Psoas muscle (tissue), 7 donors: ENCODE measurements at regions not wholly inside any gene's neighbourhood (a gene's known extent, or its start where the extent isn't known, plus 50 kb on each side); places are given as distances from the start of the nearest gene placed in this dataset.

Experiments used
- ATAC-seq, 4 donors: fragments of 200-7000 bp; cut with Tn5 transposase; one replicate each; pipeline ENCODE4 v1.9.1; 2020; ENCODE audit warnings: moderate library complexity in 3 of 4, mild to moderate bottlenecking in 2 of 4
- DNase-seq, 2 donors: peaks; one replicate each; pipeline ENCODE4 v3.0.0-alpha.2; 2020
- H3K27ac ChIP-seq: fragments of 200-600 bp; one replicate; pipeline ENCODE4 v1.8.0; 2022
- H3K27me3 ChIP-seq, 3 donors: fragments of 200-600 bp in 1 of 3; one replicate each; pipeline versions ENCODE4 v1.6.1 to v1.8.0; 2013 to 2022; ENCODE audit warnings: low read length in 2 of 3, mild to moderate bottlenecking in 2 of 3, moderate library complexity in 1 of 3; ENCODE audit not compliant: insufficient read depth in 3 of 3
- H3K36me3 ChIP-seq, 2 donors: fragments of 200-600 bp in 1 of 2; one replicate each; pipeline versions ENCODE4 v1.6.1 to v1.8.0; 2013 to 2022; ENCODE audit warnings: low read depth in 1 of 2, mild to moderate bottlenecking in 1 of 2, moderate library complexity in 1 of 2; ENCODE audit not compliant: insufficient read depth in 1 of 2
- H3K4me1 ChIP-seq: fragments of 200-600 bp; one replicate; pipeline ENCODE4 v1.8.0; 2022
- H3K4me3 ChIP-seq: fragments of 200-600 bp; one replicate; pipeline ENCODE4 v1.8.0; 2022; ENCODE audit warnings: mild to moderate bottlenecking
- H3K9me3 ChIP-seq: fragments of 200-600 bp; one replicate; pipeline ENCODE4 v1.8.0; 2022
- WGBS, 3 donors: extraction: QIAGEN DNeasy Blood & Tissue Kit; methylation state at CpG; one replicate each; pipeline versions ENCODE4 v1.1.6 to v1.1.7; 2013; 5-methylcytosine and 5-hydroxymethylcytosine counted together
- intact Hi-C, 2 donors: fragments of 100-400 bp; cut with DNase I; formaldehyde crosslinking; loops; one replicate each; pipeline versions ENCODE4 v1.11.0 to v1.14.2; 2022
- TF ChIP-seq, protein P1 (sequence below): fragments of 200-600 bp; IDR thresholded peaks from one replicate; pipeline ENCODE4 v1.8.0; 2022; ENCODE audit warnings: antibody characterized with exemption
- donor health status: healthy with polysubstance abuse.
- donor health status: DM: no; HTN: no; CAD: no; lungs with moderate emphysema.
- donor health status: Bipolar disorder and iron deficiency.
- donor health status: healthy.
- donor health status: DM: yes; HTN: yes; CAD: no.
- donor health status: DM: no; HTN: no; CAD: no.
- donor health status: DM: yes; HTN: yes; CAD: no.

DNA sequence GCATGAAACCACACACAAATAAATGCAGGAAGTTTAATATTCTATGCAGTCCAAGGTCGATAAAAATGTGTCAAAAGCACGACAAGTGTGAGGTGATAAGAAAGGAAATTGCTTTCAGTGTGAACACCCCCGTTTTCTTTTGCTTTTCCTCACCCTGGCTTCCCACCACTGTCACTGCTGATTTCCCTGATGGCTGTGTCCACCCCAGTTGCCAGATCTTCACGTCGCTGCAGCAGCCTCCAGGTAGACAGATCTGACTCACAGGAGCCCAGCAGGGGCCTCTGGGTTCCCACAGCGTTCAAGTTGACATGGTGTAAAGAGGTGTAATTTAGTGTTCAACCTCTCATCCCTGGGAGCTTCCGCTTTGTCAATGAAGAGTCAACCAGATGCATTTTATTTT, 128.0 kb upstream of the TACR1 start:
- H3K9me3 ChIP-seq: no peaks in the 10 kb centered on the region
- H3K27ac ChIP-seq: no peak overlapping the region
- TF ChIP-seq, protein P1, sequence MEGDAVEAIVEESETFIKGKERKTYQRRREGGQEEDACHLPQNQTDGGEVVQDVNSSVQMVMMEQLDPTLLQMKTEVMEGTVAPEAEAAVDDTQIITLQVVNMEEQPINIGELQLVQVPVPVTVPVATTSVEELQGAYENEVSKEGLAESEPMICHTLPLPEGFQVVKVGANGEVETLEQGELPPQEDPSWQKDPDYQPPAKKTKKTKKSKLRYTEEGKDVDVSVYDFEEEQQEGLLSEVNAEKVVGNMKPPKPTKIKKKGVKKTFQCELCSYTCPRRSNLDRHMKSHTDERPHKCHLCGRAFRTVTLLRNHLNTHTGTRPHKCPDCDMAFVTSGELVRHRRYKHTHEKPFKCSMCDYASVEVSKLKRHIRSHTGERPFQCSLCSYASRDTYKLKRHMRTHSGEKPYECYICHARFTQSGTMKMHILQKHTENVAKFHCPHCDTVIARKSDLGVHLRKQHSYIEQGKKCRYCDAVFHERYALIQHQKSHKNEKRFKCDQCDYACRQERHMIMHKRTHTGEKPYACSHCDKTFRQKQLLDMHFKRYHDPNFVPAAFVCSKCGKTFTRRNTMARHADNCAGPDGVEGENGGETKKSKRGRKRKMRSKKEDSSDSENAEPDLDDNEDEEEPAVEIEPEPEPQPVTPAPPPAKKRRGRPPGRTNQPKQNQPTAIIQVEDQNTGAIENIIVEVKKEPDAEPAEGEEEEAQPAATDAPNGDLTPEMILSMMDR: no peak
- DNase-seq: no peak
- 66% methylated on average over 7 of the region's 7 CpGs for WGBS, 3 donors
- ATAC-seq: no peak
- H3K4me1 ChIP-seq: no peaks in the 10 kb centered on the region
- no peak overlapping the region for H3K4me3 ChIP-seq
- H3K36me3 ChIP-seq: no peaks in the 10 kb centered on the region
- H3K27me3 ChIP-seq: no peaks in the 10 kb centered on the region
- intact Hi-C loops: no loop called here

DNA sequence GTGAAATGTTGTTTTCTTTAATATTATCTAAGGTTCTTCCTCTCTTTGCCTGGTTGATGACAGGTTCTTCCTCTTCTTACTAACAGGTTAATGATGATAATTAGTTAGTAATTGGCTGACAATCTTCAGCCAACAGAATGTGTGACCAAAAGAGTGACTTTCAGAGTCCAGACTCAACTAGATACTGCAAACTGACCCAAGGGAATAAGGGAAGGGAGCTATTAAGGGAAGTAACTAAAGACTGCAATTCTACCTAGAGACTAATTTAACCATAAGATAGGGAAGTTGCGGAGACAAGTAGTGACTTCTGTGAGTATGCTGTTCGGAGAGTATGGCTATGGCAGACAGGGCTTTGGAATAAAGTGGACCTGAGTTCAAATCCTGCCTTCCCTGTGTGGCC, 127.3 kb upstream of the TACR1 start:
- DNase-seq (no peak), ATAC-seq (no peak)
- no peaks in the 10 kb centered on the region for H3K4me1 ChIP-seq
- no peaks in the 10 kb centered on the region for H3K9me3 ChIP-seq
- no peaks in the 10 kb centered on the region for H3K27me3 ChIP-seq
- no peak overlapping the region for H3K4me3 ChIP-seq
- intact Hi-C loops: no loop called here
- TF ChIP-seq, protein P1: no peak
- H3K27ac ChIP-seq: no peak overlapping the region
- H3K36me3 ChIP-seq: no peaks in the 10 kb centered on the region
- 92 to 93% (median 92%) methylated on average over 2 of the region's 2 CpGs for WGBS, 3 donors

DNA sequence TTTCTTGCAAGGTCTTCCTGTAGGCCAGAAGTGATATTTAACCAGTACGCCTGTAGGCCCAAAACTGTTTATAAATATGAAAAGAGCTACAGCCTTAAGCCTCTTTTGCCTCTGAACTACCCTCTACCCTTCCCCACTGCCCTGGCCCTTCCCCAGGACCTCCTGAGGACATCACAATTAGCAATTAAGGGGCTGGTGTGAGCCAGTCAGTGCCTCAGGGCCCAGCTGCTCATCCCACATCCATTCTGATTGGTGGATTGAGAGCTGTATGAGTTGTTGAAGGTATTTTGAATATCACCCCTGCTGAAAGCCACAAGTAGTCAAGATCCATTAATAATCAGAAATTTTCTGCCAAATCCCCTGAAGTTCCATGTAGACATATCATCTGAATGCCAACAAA, 126.3 kb upstream of the TACR1 start:
- Histone ChIP-seq H3K36me3 (no peaks in the 10 kb centered on the region), H3K27me3 (no peaks in the 10 kb centered on the region), H3K4me3 (no peak overlapping the region), H3K9me3 (no peaks in the 10 kb centered on the region), H3K4me1 (no peaks in the 10 kb centered on the region), H3K27ac (no peak overlapping the region)
- DNase-seq (no peak), ATAC-seq (no peak)
- TF ChIP-seq, protein P1: no peak
- WGBS, 3 donors: 81 to 98% (median 87%) methylated on average over 1 of the region's 1 CpG
- intact Hi-C loops: no loop called here

DNA sequence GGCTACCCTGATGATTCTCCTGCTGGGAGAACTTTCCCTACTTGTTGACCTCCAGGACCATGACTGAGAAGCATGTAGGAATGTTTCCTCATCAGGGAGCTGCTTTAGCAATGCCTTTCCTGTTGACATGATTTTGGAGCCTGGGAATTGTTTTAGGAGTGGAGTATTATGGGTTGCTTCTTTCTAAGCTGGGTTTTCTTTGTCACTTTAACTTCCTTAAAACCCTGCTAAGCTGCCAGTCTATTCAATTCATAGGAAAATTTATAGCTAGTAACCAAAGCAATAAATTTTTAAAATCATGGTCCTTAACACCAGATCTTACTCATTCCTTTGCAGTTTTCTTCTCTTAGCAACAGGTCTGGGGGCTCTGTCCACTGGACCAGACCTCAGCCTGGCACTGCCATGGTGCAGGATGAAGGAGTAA, 125.6 kb upstream of the TACR1 start:
- no peak for ATAC-seq

DNA sequence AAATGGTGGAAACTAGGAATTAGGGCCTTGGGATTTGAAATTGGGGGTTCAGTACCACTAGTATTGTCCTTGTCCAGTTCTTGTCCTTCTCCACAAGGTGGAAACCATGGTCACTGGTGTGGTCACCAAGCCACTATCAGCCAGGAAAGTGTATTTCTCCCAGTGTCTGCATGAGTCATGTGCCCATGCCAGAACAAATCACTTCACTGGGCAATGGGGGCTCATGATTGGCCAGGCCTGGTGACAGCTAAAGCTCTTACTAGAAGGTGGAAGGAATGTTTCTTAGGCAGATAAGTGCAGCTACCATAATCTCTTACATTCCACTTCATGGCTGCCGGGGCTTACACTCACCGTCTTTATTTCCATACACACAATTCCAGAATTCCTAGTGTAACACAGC, 124.8 kb upstream of the TACR1 start:
- no peak overlapping the region for H3K27ac ChIP-seq
- DNase-seq: no peak
- no peak for ATAC-seq

More for the DNA sequence above, 125.6 kb upstream of the TACR1 start:
- Histone ChIP-seq H3K27me3 (no peaks in the 10 kb centered on the region), H3K36me3 (no peaks in the 10 kb centered on the region), H3K4me1 (no peaks in the 10 kb centered on the region), H3K27ac (no peak overlapping the region), H3K4me3 (no peak overlapping the region), H3K9me3 (no peaks in the 10 kb centered on the region)
- intact Hi-C loops: no loop called here
- TF ChIP-seq, protein P1: no peak
- DNase-seq: no peak

More for the DNA sequence above, 124.8 kb upstream of the TACR1 start:
- Histone ChIP-seq H3K4me1 (no peaks in the 10 kb centered on the region), H3K27me3 (no peaks in the 10 kb centered on the region), H3K4me3 (no peak overlapping the region), H3K9me3 (no peaks in the 10 kb centered on the region), H3K36me3 (no peaks in the 10 kb centered on the region)
- TF ChIP-seq, protein P1: no peak
- WGBS, 3 donors: 75 to 80% (median 76%) methylated on average over 2 of the region's 2 CpGs
- intact Hi-C loops: no loop called here
